ENCODE measurements at regions not wholly inside any gene's neighbourhood (a gene's known extent, or its start where the extent isn't known, plus 50 kb on each side); places are given as distances from the start of the nearest gene placed in this dataset.

DNA sequence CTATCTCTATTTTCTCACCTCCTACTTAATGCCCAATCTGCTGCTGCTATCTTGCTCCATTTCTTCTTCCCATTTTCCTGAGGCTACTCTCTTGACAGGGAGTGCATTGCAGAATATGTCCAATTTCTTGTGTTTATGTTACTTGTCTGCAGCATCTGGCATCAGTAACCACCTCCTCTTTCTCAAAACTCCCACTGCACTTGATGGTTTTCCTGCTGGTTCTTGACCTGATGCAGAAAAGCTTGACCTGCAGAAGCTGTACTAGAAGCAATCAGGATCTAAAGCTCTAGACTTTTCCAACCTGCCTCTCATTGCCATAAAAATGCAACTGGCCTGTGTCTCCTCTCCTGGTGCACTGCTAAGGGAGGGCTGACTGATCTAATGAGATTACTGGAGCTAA, 287.8 kb downstream of the ZEB1 start:
- no peak for TF ChIP-seq CTCF (IDR thresholded peaks at IDR 0.05)
- no peak for TF ChIP-seq POLR2A (IDR thresholded peaks at IDR 0.05)

Data from body of pancreas (tissue), 4 donors.